DND-41 (cell line): ENCODE measurements at regions not wholly inside any gene's neighbourhood (a gene's known extent, or its start where the extent isn't known, plus 50 kb on each side); places are given as distances from the start of the nearest gene placed in this dataset.

ENCODE experiments used
- ATAC-seq: fragments of 200-7000 bp; cut with Tn5 transposase; 3 replicates; pipeline ENCODE4 v1.9.1; 2021; ENCODE audit warnings: low read depth; ENCODE audit not compliant: insufficient read depth
- DNase-seq: peaks from one replicate; pipeline ENCODE4 v3.0.0-alpha.2; 2020
- H2AFZ ChIP-seq: 2 replicates; pipeline ENCODE4 v1.6.0; 2012; ENCODE audit warnings: low read depth, low read length
- H3K27ac ChIP-seq: 2 replicates; pipeline ENCODE4 v1.5.1; 2012; ENCODE audit warnings: low read length, inconsistent platforms
- H3K27me3 ChIP-seq: fragments of 200-600 bp; sonication (generic); 2 replicates; pipeline ENCODE4 v1.6.0; 2012; ENCODE audit warnings: low read length, mild to moderate bottlenecking, inconsistent platforms; ENCODE audit not compliant: insufficient read depth, poor library complexity
- H3K36me3 ChIP-seq: 2 replicates; pipeline ENCODE4 v1.5.1; 2012; ENCODE audit warnings: low read length, inconsistent platforms; ENCODE audit not compliant: insufficient read depth
- H3K4me1 ChIP-seq: 2 replicates; pipeline ENCODE4 v1.5.1; 2012; ENCODE audit warnings: mild to moderate bottlenecking, low read length; ENCODE audit not compliant: insufficient read depth
- H3K4me2 ChIP-seq: 2 replicates; pipeline ENCODE4 v1.6.0; 2012; ENCODE audit warnings: mild to moderate bottlenecking, moderate library complexity, low read length, inconsistent platforms; ENCODE audit not compliant: insufficient read depth
- H3K4me3 ChIP-seq, 2 experiments: fragments of 200-600 bp in 1 of 2; shearing (Covaris generic) in 1 of 2; 2 replicates each; pipeline ENCODE4 v1.5.1; 2012 to 2016; ENCODE audit warnings: inconsistent platforms in 2 of 2, low read length in 2 of 2, mild to moderate bottlenecking in 2 of 2, low read depth in 1 of 2, moderate library complexity in 1 of 2
- H3K79me2 ChIP-seq: 2 replicates; pipeline ENCODE4 v1.6.0; 2012; ENCODE audit warnings: low read length, inconsistent platforms; ENCODE audit not compliant: insufficient read depth
- H3K9ac ChIP-seq: 2 replicates; pipeline ENCODE4 v1.6.0; 2012; ENCODE audit warnings: low read depth, mild to moderate bottlenecking, inconsistent platforms, low read length, moderate library complexity
- H3K9me3 ChIP-seq: 2 replicates; pipeline ENCODE4 v1.5.1; 2012; ENCODE audit warnings: low read length, moderate library complexity, mild to moderate bottlenecking, inconsistent platforms; ENCODE audit not compliant: insufficient read depth, severe bottlenecking
- H4K20me1 ChIP-seq: 2 replicates; pipeline ENCODE4 v1.6.0; 2012; ENCODE audit warnings: low read length; ENCODE audit not compliant: insufficient read depth
- EZH2 ChIP-seq: IDR thresholded peaks from 3 replicates; pipeline ENCODE4 v1.6.1; 2012; ENCODE audit warnings: borderline replicate concordance, low read depth, mild to moderate bottlenecking, moderate library complexity, low read length, inconsistent platforms; ENCODE audit not compliant: severe bottlenecking
- TF ChIP-seq, protein P1 (sequence below): IDR thresholded peaks from 2 replicates; pipeline ENCODE4 v1.5.1; 2012; ENCODE audit warnings: borderline replicate concordance, low read length, moderate library complexity, mild to moderate bottlenecking; ENCODE audit not compliant: poor library complexity, severe bottlenecking; ENCODE audit errors: extremely low read depth

DNA sequence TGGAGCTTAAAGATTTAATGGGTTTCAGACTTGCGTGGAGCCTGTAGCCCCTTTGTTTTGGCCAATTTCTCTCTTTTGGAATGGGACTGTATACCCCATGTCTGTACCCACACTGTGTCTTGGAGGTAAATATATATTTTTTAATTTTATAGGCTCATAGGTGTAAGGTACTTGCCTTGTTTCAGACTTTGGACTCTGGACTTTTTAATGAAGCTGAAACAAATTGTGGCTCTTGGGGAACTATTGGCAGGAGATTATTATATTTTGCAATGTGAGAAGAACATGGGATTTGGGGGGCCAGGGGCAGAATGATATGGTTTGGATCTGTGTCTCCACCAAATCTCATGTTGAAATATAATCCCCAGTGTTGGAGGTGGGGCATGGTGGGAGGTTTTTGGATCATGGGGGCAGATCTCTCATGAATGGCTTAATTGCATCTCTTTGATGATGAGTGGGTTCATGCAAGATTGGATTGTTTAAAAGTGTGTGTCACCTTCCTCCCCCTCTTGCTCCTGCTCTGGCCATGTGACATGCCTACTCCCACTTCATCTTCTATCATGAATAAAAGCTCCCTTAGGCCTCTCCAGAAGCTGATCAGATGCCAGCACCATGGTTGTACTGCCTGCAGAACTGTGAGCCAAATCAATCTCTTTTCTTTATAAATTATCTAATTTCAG lies 74.1 kb upstream of the ARHGAP20 start:
- Histone ChIP-seq H3K4me1 (no peaks in the 10 kb centered on the region), H3K9ac (no peak overlapping the region), H2AFZ (no peak overlapping the region), H4K20me1 (no peaks in the 10 kb centered on the region), H3K27me3 (no peaks in the 10 kb centered on the region), H3K4me2 (no peak overlapping the region), H3K9me3 (no peaks in the 10 kb centered on the region), H3K27ac (no peak overlapping the region), H3K36me3 (no peaks in the 10 kb centered on the region), H3K79me2 (no peaks in the 10 kb centered on the region), H3K4me3 (no peak overlapping the region)
- TF ChIP-seq, protein P1, sequence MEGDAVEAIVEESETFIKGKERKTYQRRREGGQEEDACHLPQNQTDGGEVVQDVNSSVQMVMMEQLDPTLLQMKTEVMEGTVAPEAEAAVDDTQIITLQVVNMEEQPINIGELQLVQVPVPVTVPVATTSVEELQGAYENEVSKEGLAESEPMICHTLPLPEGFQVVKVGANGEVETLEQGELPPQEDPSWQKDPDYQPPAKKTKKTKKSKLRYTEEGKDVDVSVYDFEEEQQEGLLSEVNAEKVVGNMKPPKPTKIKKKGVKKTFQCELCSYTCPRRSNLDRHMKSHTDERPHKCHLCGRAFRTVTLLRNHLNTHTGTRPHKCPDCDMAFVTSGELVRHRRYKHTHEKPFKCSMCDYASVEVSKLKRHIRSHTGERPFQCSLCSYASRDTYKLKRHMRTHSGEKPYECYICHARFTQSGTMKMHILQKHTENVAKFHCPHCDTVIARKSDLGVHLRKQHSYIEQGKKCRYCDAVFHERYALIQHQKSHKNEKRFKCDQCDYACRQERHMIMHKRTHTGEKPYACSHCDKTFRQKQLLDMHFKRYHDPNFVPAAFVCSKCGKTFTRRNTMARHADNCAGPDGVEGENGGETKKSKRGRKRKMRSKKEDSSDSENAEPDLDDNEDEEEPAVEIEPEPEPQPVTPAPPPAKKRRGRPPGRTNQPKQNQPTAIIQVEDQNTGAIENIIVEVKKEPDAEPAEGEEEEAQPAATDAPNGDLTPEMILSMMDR, result no peak
- no peak for TF ChIP-seq EZH2
- ATAC-seq (no peak), DNase-seq (no peak)

DNA sequence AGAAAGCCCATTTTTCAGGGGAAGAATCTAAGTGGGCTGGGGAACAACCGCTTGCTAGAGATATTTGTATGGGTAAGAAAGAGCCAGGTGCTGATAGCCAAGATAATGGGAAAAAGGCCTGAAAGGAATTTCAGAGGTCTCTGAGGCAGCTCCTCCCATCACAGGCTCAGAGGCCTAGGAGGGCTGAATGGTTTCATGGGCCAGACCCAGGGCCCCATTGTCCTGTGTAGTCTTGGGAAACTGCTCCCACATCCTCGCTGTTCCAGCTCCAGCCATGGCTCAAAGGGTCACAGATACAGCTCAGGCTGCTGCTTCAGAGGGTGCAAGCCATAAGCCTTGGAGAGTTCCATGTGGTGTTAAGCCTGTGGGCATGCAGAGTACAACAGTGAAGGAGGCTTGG lies 73.2 kb upstream of the ARHGAP20 start:
- TF ChIP-seq, protein P1, result no peak
- TF ChIP-seq EZH2, result no peak
- Histone ChIP-seq H3K4me3 (no peak overlapping the region), H4K20me1 (no peaks in the 10 kb centered on the region), H3K9ac (no peak overlapping the region), H3K27ac (no peak overlapping the region), H3K36me3 (no peaks in the 10 kb centered on the region), H3K9me3 (no peaks in the 10 kb centered on the region), H3K4me1 (no peaks in the 10 kb centered on the region), H3K27me3 (no peaks in the 10 kb centered on the region), H3K4me2 (no peak overlapping the region), H2AFZ (no peak overlapping the region), H3K79me2 (no peaks in the 10 kb centered on the region)
- no peak for DNase-seq
- ATAC-seq, result no peak

DNA sequence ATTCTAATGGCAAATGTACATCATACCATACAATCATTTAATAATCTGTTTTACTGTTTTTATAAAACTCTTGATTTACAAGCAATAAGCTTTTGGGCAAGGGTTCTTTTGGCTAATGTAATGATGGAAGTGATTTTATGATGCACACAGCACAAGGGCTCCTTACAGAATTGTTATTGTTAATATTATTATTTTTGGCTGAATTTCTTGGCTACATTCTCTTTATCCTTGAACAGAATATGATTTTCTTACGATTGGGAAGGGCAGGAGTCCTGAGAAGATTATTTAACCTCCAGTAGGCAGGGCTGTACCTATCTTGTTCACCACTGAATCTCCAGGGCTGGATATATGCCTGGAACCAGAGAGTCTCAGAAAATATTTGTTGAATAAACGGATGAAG lies 70.4 kb upstream of the ARHGAP20 start:
- no peak overlapping the region for H3K9ac ChIP-seq
- H2AFZ ChIP-seq, result no peak overlapping the region
- H3K36me3 ChIP-seq, result no peaks in the 10 kb centered on the region
- no peaks in the 10 kb centered on the region for H3K9me3 ChIP-seq
- no peaks in the 10 kb centered on the region for H3K27me3 ChIP-seq
- DNase-seq (no peak), ATAC-seq (no peak)
- no peak overlapping the region for H3K27ac ChIP-seq
- no peaks in the 10 kb centered on the region for H4K20me1 ChIP-seq
- no peaks in the 10 kb centered on the region for H3K79me2 ChIP-seq
- no peak overlapping the region for H3K4me3 ChIP-seq
- TF ChIP-seq, protein P1, result no peak
- TF ChIP-seq EZH2, result no peak
- H3K4me1 ChIP-seq, result no peaks in the 10 kb centered on the region
- no peak overlapping the region for H3K4me2 ChIP-seq

DNA sequence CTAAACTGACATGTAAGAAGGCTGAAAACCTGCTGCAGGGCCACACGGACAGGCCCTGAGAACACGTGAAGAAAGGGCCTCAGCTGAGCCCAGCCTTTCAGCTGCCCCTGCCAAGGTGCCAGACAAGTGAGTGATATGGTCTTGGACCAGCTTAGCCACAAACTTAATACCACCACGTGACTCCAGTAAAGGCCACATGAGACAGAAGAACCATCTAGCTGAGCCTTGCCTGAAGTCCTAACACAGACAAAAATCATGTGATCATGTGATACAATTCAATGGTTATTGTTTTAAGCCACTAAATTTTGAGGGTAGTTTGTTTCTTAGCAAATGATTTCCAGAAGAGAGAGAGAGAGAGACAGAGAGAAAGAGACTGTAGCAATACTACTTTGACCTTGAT lies 66.9 kb upstream of the ARHGAP20 start:
- H3K79me2 ChIP-seq, result no peaks in the 10 kb centered on the region
- DNase-seq (no peak), ATAC-seq (no peak)
- no peaks in the 10 kb centered on the region for H3K36me3 ChIP-seq
- no peak overlapping the region for H3K4me3 ChIP-seq
- H3K27ac ChIP-seq, result no peak overlapping the region
- TF ChIP-seq EZH2, result no peak
- TF ChIP-seq, protein P1, result no peak
- no peaks in the 10 kb centered on the region for H4K20me1 ChIP-seq
- H3K4me1 ChIP-seq, result no peaks in the 10 kb centered on the region
- H3K9me3 ChIP-seq, result no peaks in the 10 kb centered on the region
- H3K27me3 ChIP-seq, result no peaks in the 10 kb centered on the region
- H3K4me2 ChIP-seq, result no peak overlapping the region
- no peak overlapping the region for H2AFZ ChIP-seq
- no peak overlapping the region for H3K9ac ChIP-seq
